Peyer's patch (tissue), 4 donors: ENCODE measurements at regions not wholly inside any gene's neighbourhood (a gene's known extent, or its start where the extent isn't known, plus 50 kb on each side); places are given as distances from the start of the nearest gene placed in this dataset.
A peak's percentile ranks its signal among the peaks of the same experiment; 100 is the strongest.

Source experiments
- DNase-seq, 3 donors: peaks; one replicate each; pipeline ENCODE4 v3.0.0-alpha.2; 2017 to 2019
- H3K27ac ChIP-seq, 4 donors: fragments of 200-600 bp; sonication (generic); one replicate each; pipeline ENCODE4 v1.5.1; 2016 to 2019
- H3K27me3 ChIP-seq, 2 donors: fragments of 200-600 bp; sonication (generic); one replicate each; pipeline ENCODE4 v1.5.1; 2019
- H3K36me3 ChIP-seq, 3 donors: fragments of 200-600 bp; sonication (generic); one replicate each; pipeline ENCODE4 v1.5.1; 2016 to 2019
- H3K4me1 ChIP-seq, 4 donors: fragments of 200-600 bp; sonication (generic); one replicate each; pipeline ENCODE4 v1.5.1; 2016 to 2019
- H3K4me3 ChIP-seq, 4 donors: fragments of 200-600 bp; sonication (generic); 1 replicate in 3 of 4; 2 replicates in 1 of 4; pipeline ENCODE4 v1.5.1; 2016 to 2019; ENCODE audit warnings: mild to moderate bottlenecking in 1 of 4
- H3K9me3 ChIP-seq, 4 donors: fragments of 200-600 bp; sonication (generic); one replicate each; pipeline ENCODE4 v1.5.1; 2016 to 2019; ENCODE audit warnings: mild to moderate bottlenecking in 1 of 4
- CTCF ChIP-seq, 6 experiments: fragments of 450-650 bp in 4 of 6; fragments of 200-600 bp in 2 of 6; sonication (generic) in 1 of 6; IDR thresholded peaks; one replicate each; pipeline ENCODE4 v1.5.1; 2017 to 2019; ENCODE audit warnings: antibody characterized with exemption in 6 of 6, mild to moderate bottlenecking in 3 of 6, moderate library complexity in 1 of 6
- POLR2A ChIP-seq, 2 donors: fragments of 450-650 bp; IDR thresholded peaks; one replicate each; pipeline ENCODE4 v1.5.1; 2017; ENCODE audit warnings: antibody characterized with exemption in 2 of 2, mild to moderate bottlenecking in 2 of 2, moderate library complexity in 2 of 2

- Histone ChIP-seq H3K27ac (no peak overlapping the region), H3K4me3 (no peak overlapping the region), H3K27me3 (no peaks in the 10 kb centered on the region), H3K36me3 (no peaks in the 10 kb centered on the region), H3K9me3 (no peaks in the 10 kb centered on the region), H3K4me1 (peaks cover 0 to 6% (median 0%) of the 10 kb centered on the region in 4 donors)
- TF ChIP-seq CTCF (IDR thresholded peaks at IDR 0.05) (no peak), POLR2A (IDR thresholded peaks at IDR 0.05) (no peak)
- DNase-seq: no peak
Observed at GRCh38 chrX:46330513-46330912, 214.7 kb downstream of the ZNF674 start.

- Histone ChIP-seq H3K9me3 (no peaks in the 10 kb centered on the region), H3K36me3 (no peaks in the 10 kb centered on the region), H3K27me3 (no peaks in the 10 kb centered on the region), H3K27ac (peak overlapping the region in 2 of 4 donors; percentile 32 to 65), H3K4me1 (peaks cover 0 to 6% (median 0%) of the 10 kb centered on the region in 4 donors), H3K4me3 (no peak overlapping the region)
- no peak for DNase-seq
- no peak for TF ChIP-seq CTCF (IDR thresholded peaks at IDR 0.05)
- TF ChIP-seq POLR2A (IDR thresholded peaks at IDR 0.05): no peak
Observed at GRCh38 chrX:46328133-46328532, 217.1 kb downstream of the ZNF674 start.

- H3K4me3 ChIP-seq: peak overlapping the region in 2 of 4 donors; percentile 10 to 14
- no peak for TF ChIP-seq POLR2A (IDR thresholded peaks at IDR 0.05)
- no peak for TF ChIP-seq CTCF (IDR thresholded peaks at IDR 0.05)
- no peaks in the 10 kb centered on the region for H3K27me3 ChIP-seq
- H3K27ac ChIP-seq: peak overlapping the region in 3 of 4 donors; percentile 40 to 65 (median 56)
- H3K4me1 ChIP-seq: peaks cover 0 to 6% (median 0%) of the 10 kb centered on the region in 4 donors
- DNase-seq: peak in 2 of 3 donors; percentile 52 to 56
- H3K9me3 ChIP-seq: no peaks in the 10 kb centered on the region
- H3K36me3 ChIP-seq: no peaks in the 10 kb centered on the region
Observed at GRCh38 chrX:46327566-46328115, 217.6 kb downstream of the ZNF674 start.

DNA sequence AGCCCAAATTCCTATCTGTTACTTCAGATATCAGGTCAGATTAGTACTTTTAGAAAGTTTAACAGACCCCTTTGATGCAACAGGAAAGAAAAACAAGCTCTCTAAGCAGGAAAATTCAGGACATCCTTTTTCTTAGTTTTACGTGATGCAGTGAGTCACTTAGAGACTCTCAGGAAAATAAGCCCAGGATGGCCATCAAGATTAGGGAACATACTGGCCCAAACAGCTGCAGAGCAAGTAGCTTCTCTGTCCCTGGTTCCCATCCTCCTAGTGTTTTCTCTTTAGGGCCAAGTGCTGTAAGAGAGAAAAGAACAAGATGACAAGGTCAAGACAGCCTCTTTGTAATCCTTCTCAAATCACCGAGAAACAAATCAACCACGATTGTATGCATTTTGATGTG is 219.1 kb downstream of the ZNF674 start:
- no peaks in the 10 kb centered on the region for H3K9me3 ChIP-seq
- peak overlapping the region in 2 of 4 donors; percentile 12 to 65 for H3K27ac ChIP-seq
- no peak overlapping the region for H3K4me3 ChIP-seq
- no peak for DNase-seq
- no peaks in the 10 kb centered on the region for H3K27me3 ChIP-seq
- peaks cover 0 to 6% (median 0%) of the 10 kb centered on the region in 4 donors for H3K4me1 ChIP-seq
- TF ChIP-seq POLR2A (IDR thresholded peaks at IDR 0.05): no peak
- no peak for TF ChIP-seq CTCF (IDR thresholded peaks at IDR 0.05)
- H3K36me3 ChIP-seq: no peaks in the 10 kb centered on the region

GRCh38 chrX:46325312-46325877 is 219.8 kb downstream of the ZNF674 start:
- Histone ChIP-seq H3K27me3 (no peaks in the 10 kb centered on the region), H3K9me3 (no peaks in the 10 kb centered on the region), H3K27ac (peak overlapping the region in 1 of 4 donors; percentile 8), H3K36me3 (no peaks in the 10 kb centered on the region), H3K4me1 (peaks cover 0 to 6% (median 0%) of the 10 kb centered on the region in 4 donors), H3K4me3 (no peak overlapping the region)
- TF ChIP-seq POLR2A (IDR thresholded peaks at IDR 0.05): no peak
- TF ChIP-seq CTCF (IDR thresholded peaks at IDR 0.05): no peak
- peak in 1 of 3 donors; percentile 62 for DNase-seq
